GM13976 (cell line): ENCODE measurements at regions not wholly inside any gene's neighbourhood (a gene's known extent, or its start where the extent isn't known, plus 50 kb on each side); places are given as distances from the start of the nearest gene placed in this dataset.

Experiments
- DNase-seq: peaks from one replicate; pipeline ENCODE4 v3.0.0; 2012; ENCODE audit warnings: low spot score
- in situ Hi-C: fragments of 300-500 bp; cut with MboI; formaldehyde crosslinking; loops from one replicate; pipeline ENCODE4 v1.12.0; 2022; ENCODE audit warnings: low sequenced_read_pairs, mixed read lengths, inconsistent platforms; ENCODE audit not compliant: unreplicated experiment
- TF ChIP-seq, protein P1 (sequence below): IDR thresholded peaks from 2 replicates; pipeline ENCODE4 v1.5.1; 2012; ENCODE audit warnings: borderline replicate concordance, mild to moderate bottlenecking; ENCODE audit not compliant: insufficient read depth; ENCODE audit errors: extremely low read depth, missing control alignments, control extremely low read depth

DNA sequence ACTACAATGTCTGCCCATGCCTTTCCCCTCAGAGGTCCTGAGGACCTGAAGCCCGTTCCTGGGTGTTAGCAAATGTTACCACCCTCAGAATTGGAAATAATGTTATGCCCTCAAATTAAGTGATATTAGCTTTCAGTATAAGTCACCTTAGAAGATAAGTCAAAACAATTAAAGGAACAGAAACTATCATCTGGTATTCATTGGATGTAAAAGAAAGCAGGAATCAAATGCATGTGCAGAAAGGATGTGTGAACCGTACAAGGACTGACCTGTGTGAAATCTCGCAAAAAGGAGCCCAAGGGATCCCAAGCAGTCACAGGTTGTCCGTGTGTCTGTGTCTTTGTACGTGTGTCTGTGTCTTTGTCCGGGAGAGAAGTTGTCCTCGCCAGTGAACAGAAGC is 51.6 kb upstream of the TAB2 start:
- in situ Hi-C loops: no loop called here
- TF ChIP-seq, protein P1, sequence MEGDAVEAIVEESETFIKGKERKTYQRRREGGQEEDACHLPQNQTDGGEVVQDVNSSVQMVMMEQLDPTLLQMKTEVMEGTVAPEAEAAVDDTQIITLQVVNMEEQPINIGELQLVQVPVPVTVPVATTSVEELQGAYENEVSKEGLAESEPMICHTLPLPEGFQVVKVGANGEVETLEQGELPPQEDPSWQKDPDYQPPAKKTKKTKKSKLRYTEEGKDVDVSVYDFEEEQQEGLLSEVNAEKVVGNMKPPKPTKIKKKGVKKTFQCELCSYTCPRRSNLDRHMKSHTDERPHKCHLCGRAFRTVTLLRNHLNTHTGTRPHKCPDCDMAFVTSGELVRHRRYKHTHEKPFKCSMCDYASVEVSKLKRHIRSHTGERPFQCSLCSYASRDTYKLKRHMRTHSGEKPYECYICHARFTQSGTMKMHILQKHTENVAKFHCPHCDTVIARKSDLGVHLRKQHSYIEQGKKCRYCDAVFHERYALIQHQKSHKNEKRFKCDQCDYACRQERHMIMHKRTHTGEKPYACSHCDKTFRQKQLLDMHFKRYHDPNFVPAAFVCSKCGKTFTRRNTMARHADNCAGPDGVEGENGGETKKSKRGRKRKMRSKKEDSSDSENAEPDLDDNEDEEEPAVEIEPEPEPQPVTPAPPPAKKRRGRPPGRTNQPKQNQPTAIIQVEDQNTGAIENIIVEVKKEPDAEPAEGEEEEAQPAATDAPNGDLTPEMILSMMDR: no peak
- DNase-seq: no peak

DNA sequence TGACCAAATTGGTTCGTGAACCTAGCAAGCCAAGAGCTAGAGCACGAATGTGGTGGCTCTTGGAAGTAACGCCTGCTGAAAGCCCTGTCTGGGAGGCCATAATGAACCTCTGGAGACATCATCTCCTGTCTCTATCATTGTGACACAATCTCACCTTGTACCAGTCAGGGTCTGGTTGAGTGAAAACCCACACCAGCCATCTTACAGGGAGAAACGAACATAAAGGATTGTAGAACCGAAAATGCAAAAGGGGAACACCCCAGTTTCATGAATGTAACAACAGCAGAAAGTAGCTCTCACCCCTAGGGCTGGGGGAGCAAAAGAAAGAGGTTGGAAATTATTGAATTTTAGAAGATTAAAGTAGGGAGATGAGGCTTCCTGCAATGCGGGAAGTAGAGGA is 50.9 kb upstream of the TAB2 start:
- DNase-seq: peak; percentile 62
- TF ChIP-seq, protein P1: no peak
- in situ Hi-C loops: no loop called here

DNA sequence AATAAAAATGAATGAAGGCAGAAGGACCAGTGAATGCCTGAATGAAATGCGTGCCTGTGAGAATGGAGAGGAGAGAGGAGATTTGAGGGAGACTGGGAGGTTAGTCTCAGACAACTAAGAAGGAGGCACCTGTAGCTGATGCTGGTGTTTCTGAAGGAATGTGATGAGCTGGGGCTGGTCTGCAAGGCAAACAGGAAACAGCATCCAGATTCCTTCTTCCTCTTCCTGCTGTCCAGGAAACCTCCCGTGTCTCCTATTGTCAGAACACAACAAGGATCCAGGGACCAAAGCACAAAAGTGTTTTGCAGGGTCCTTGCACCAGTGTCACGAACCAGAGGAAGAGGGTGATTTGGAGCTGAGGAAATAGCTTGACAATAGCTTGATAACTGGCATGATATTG is 50.4 kb upstream of the TAB2 start:
- TF ChIP-seq, protein P1: no peak
- in situ Hi-C loops: no loop called here
- DNase-seq: no peak

DNA sequence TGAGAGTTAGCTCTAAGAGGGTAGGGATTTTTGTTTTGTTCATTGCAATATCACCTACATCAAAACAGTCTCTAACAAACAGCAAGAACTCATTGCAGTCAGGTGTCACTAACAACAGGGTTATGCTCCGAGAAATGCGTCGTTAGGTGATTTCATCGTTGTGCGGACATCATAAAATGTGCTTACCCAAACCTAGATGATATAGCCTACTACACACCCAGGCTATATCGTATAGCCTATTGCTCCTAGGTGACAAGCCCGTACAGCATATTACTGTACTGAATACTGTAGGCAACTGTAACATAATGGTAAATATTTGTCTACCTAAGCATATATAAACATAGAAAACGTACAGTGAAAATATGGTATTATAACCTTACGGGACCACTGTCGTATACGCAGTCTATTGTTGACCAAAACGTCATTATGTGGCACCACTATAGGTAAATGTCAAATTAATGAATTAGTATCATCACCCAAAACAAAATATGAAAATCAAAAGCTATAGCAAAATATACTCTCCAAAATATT is 49.9 kb upstream of the TAB2 start:
- in situ Hi-C loops: no loop called here
- TF ChIP-seq, protein P1: no peak
- DNase-seq: no peak
